SKM-1 (cell line): ENCODE measurements at regions not wholly inside any gene's neighbourhood (a gene's known extent, or its start where the extent isn't known, plus 50 kb on each side); places are given as distances from the start of the nearest gene placed in this dataset.
"Not testable (repeated sequence)": the region's sequence is repeated elsewhere in the genome, so short reads cannot be mapped to it uniquely, and the experiment has no call there.

ENCODE experiments used
- DNase-seq: peaks from one replicate; lab custom pipeline; 2025; ENCODE audit not compliant: unreplicated experiment; lab: John Stamatoyannopoulos, UW

- DNase-seq: no peak
Observed at GRCh38 chr4:26204249-26204825, 116.5 kb upstream of the RBPJ start.

GRCh38 chr4:26204911-26205370, 115.9 kb upstream of the RBPJ start:
- no peak for DNase-seq

GRCh38 chr4:26206339-26206738, 114.5 kb upstream of the RBPJ start:
- no peak for DNase-seq

DNA sequence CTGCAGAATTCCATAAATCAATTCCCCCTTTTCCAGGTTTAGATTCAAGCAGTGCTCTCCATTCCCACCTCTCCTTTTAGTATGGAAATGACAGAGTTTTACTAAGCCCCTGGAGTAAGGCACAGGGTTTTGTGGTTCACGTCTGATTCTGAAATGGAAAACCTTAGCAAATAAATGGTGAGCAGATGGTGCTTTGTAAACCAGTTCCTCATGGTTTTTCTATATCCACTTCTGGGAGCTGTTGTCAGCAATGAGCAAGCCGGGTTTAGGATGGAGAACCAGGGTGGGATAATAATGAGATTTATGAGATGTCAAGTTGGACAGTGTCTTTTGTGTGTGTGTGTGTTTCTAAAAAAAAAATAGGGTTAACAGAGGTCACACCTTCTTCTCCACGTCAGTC, 113.8 kb upstream of the RBPJ start:
- DNase-seq: no peak

GRCh38 chr4:26207631-26208030, 113.2 kb upstream of the RBPJ start:
- no peak for DNase-seq

- DNase-seq: no peak
Observed at GRCh38 chr4:26208237-26208994, 112.4 kb upstream of the RBPJ start.

GRCh38 chr4:26209378-26209777, 111.4 kb upstream of the RBPJ start:
- not testable (repeated sequence) for DNase-seq

- DNase-seq: no peak
Observed at GRCh38 chr4:26212528-26212927, 108.3 kb upstream of the RBPJ start.

DNA sequence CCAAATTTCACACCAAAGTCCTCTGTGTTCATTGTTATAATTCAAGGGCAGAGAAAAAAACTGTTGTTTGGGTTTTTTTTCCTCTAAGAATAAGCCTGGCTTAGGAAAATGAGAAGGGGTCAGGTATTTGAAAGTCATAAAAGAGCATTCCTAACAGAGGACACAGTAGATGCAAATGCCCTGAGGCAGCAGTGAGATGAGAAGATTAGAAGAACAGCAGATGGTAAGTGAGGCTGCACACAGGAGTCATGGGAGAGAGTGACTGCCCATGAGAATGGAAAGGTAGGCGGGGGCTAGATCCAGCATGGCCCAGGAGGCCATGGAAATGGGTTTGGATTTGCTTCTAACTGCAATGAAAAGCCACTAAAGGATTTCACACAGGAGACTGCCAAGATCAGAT, 107.5 kb upstream of the RBPJ start:
- DNase-seq: no peak

DNA sequence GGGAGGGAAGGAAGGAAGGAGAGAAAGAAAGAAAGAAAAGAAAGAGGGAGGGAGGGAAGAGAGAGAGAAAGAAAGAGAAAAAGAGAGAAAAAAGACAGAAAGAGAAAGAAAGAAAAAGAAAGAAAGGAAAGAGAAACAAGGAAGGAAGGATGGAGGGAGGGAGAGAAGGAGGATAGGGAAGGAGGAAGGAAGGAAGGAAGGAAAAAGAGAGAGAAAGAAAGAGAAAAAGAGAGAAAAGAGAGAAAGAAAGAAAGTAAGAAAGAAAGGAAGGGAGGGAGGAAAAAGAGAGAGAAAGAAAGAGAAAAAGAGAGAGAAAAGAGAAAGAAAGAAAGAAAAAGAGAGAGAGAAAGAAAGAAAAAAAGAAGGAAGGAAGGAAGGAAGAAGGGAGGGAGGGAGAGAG, 105.8 kb upstream of the RBPJ start:
- no peak for DNase-seq

DNA sequence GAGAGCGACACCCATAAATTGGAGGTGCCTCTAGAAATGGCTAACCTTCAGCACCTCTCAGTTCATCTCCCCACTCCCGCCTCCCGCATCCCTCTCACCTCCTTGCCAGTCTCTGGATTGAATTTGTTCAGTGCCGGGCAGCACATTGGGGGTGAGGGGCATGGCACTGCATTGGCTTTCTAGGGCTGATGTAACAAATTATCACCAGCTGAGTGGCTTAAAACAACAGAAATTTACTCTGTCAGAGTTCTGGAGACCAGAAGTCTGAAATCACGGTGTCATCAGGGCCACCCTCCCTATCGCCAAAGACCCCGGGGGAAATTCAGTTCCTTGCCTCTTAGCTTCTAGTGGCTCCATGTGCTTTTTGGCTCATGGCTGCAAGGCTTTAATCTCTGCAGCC, 105.1 kb upstream of the RBPJ start:
- no peak for DNase-seq

GRCh38 chr4:26217481-26217880, 103.3 kb upstream of the RBPJ start:
- no peak for DNase-seq

- DNase-seq: peak; percentile 77
Observed at GRCh38 chr4:26217961-26218676, 102.7 kb upstream of the RBPJ start.

DNA sequence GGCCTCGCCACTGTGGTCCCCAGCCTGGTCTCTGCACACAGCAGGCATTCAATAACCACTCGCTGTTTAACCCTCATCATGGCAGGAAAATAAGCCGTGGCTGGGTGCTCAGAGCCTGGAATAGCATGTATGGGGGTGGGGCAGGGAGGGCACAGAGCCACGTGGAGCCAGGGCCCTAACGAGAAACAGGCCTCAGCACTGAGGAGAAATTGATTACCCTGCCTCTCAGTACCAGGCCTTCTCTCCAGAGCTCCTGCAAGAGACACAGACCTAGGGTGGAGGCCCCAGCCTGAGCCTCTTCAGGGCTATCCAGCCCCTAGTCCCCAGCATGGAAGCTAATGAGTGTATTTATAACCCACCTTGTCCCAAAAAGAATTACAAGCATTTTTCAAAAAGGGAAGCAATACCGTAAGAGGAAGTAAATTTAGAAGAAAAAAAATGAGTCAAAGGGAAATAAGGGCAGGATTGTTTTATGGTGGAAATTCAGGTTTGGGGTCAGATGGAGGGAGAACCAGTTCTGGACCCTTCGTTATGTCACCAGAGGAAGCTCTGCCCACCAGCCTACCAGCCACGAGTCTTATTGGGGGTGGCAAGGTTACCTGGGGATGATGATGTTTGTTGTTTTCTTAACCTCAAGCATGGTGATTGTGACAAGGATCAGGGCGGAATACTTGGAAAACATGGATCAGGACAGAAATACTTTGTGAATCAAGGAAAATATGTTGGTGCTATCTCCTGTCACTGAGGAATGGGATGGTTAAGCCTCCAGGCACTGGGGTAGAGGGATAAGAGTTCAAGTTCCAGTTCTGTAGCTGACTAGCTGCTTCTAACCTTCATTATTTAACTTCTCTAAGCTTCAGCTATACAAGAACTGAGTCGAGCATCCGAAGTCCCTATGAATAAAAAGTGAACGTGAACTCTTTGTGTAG, 101.9 kb upstream of the RBPJ start:
- DNase-seq: peak; percentile 67

GRCh38 chr4:26220696-26221095, 100.1 kb upstream of the RBPJ start:
- no peak for DNase-seq

DNA sequence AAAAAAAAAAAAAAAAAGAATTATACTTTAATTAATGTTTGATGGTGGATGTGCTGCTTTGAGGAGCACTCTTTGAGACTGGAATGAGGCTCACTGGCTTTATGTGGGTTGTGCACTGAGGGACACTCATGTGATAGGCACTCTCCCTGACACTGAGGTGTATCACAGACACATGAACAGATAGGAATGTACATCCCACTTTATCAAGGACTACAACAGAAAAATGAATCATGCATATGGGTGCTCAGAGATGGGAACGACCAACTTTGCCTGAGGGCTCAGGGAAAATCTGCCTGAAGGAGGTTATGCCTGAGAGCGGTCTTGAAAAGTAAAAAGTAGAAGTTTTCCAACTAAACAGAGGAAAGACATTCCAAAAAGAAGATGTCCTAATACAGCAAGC, 97.7 kb upstream of the RBPJ start:
- DNase-seq: no peak

- DNase-seq: no peak
Observed at GRCh38 chr4:26226629-26227376, 94.0 kb upstream of the RBPJ start.

DNA sequence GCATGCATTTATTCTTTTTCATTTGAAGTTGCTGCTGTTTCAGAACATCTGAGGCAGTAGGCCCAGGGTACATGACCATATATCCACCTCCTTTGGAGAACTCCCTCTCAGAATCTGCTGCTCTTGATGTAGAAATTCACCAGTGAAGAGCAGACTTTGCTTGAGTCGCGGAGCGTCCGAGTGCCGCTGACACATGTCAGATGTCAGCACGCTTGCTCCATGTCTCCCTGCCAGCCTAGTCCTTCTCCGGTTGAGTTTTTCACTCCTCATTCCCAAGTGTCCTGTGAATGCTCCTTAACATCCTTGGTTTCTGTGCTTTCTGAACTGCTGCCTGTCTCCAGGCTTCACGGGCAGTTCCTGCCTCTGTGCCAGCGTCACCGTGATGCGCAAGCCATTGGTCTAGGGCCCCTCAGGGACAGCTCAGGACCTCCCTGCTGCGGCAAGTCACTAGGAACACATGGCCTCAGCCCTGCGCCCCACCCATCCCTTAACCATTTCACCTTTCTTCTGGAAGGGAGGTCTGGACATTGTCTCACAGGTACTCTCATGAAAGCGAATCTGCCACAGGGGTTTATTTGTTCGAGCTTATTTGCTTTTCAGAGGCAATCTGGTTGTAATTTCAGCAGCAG, 93.1 kb upstream of the RBPJ start:
- DNase-seq: no peak

DNA sequence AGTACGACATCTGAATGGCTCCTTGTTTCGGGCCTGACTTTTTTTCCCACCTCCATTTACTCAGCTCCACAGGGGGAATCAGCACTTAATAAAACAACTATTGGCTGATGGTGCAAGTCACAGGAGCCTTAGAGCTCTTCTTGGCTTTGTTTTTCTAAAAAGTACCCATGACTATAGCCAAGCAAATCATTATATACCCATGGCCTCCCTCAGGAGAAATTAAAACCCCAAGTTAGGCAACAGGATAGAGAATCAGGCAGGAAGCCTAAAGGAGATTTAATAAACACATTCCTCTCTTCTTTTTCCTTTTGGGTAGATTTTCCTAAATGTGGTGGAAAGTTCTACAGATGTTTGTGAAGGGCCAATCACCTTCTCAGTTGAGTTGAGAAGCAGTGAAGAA, 91.9 kb upstream of the RBPJ start:
- DNase-seq: no peak

DNA sequence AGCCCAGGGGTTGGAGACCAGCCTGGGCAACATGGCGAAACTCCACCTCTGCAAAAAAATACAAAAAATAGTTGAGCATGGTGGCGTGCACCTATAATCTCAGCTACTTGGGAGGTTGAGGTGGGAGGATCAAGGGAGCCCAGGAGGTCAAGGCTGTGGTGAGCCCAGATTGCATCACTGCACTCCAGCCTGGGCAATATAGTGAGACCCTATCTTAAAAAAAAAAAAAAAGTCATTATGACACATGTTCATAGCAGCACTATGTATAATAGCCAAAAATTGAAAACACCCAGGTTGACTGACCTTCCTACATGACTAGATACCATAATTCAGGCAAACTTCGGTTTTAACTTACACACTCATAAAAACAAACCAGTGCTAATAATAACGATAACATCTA, 90.8 kb upstream of the RBPJ start:
- DNase-seq: no peak
